ENCODE measurements at regions not wholly inside any gene's neighbourhood (a gene's known extent, or its start where the extent isn't known, plus 50 kb on each side); places are given as distances from the start of the nearest gene placed in this dataset.

DNA sequence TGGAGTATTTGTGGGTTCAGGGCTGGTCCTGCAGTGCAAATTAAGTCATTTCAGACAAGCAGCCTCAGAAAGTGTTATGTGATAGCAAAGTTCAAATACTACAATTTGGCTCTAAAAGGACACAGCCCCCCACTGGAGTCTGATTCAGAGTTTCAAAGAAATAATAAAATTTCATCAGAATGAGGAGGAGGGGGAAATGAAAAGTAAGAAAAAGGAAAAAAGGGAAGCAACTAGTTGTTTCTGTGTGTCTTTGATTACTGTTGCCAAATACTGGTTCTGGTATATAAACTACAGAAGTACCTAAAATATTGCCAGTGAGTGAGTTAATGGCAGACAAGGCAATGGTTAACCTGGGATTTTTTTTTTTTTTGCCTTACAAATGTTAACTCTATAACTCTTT, 773.9 kb downstream of the BCL11A start:
- H2BK5ac ChIP-seq (ENCODE audit: low read depth, low read length): no peak overlapping the region
- no peak overlapping the region for H3K4me3 ChIP-seq (ENCODE audit: extremely low read depth in 1 of 4, insufficient read depth in 2 of 4, low read depth in 3 of 4, low read length in 4 of 4)
- no peak overlapping the region for H4K8ac ChIP-seq (ENCODE audit: extremely low read depth, insufficient read depth, low read length)
- H3K14ac ChIP-seq (ENCODE audit: insufficient read length): no peak overlapping the region
- H3K36me3 ChIP-seq (ENCODE audit: control insufficient read depth in 2 of 4, insufficient read depth in 4 of 4, low read length in 3 of 4): no peaks in the 10 kb centered on the region
- H4K91ac ChIP-seq (replicated peaks; ENCODE audit: insufficient read length, low read length): no peak overlapping the region
- TF ChIP-seq, protein P1, sequence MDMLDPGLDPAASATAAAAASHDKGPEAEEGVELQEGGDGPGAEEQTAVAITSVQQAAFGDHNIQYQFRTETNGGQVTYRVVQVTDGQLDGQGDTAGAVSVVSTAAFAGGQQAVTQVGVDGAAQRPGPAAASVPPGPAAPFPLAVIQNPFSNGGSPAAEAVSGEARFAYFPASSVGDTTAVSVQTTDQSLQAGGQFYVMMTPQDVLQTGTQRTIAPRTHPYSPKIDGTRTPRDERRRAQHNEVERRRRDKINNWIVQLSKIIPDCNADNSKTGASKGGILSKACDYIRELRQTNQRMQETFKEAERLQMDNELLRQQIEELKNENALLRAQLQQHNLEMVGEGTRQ (IDR thresholded peaks at IDR 0.05; ENCODE audit: low read length): no peak
- no peak for TF ChIP-seq TAF1 (IDR thresholded peaks at IDR 0.05; ENCODE audit: low read depth, low read length)
- H2AK5ac ChIP-seq (ENCODE audit: low read depth, low read length): no peak overlapping the region
- no peak overlapping the region for H2BK12ac ChIP-seq (ENCODE audit: low read depth, low read length)
- H3K4me1 ChIP-seq (replicated peaks in 1 of 4; ENCODE audit: control insufficient read depth in 3 of 4, insufficient read depth in 4 of 4, low read length in 3 of 4): no peaks in the 10 kb centered on the region
- CTCF ChIA-PET (ENCODE audit: partially characterized antibody): interaction anchor here (0.6 to 1.4 kb wide), 2 partner anchors 25 to 771 kb away, joined by 3 to 4 read pairs; no protein-coding TSS in a partner anchor
- no peak overlapping the region for H3K18ac ChIP-seq (ENCODE audit: extremely low read depth, low read length)
- H3K23ac ChIP-seq (ENCODE audit: insufficient read length): no peak overlapping the region
- no peak overlapping the region for H3K27ac ChIP-seq (ENCODE audit: low read depth, low read length)
- no peak overlapping the region for H3K4ac ChIP-seq (replicated peaks; ENCODE audit: insufficient read length, low read depth, low read length)
- no peak overlapping the region for H2BK20ac ChIP-seq (ENCODE audit: low read length)
- no peak overlapping the region for H3K56ac ChIP-seq (replicated peaks; ENCODE audit: insufficient read length, low read depth, low read length)
- no peak for FAIRE-seq
- H4K20me1 ChIP-seq (replicated peaks in 1 of 2; ENCODE audit: control insufficient read depth in 1 of 2, insufficient read depth in 2 of 2, low read length in 2 of 2): no peaks in the 10 kb centered on the region
- no peak overlapping the region for H2AFZ ChIP-seq (ENCODE audit: low read length)
- no peaks in the 10 kb centered on the region for H3K27me3 ChIP-seq (replicated peaks in 1 of 4; ENCODE audit: control insufficient read depth in 3 of 4, extremely low read depth in 1 of 4, insufficient read depth in 3 of 4, low read length in 3 of 4)
- H3K9ac ChIP-seq (replicated peaks in 1 of 4; ENCODE audit: extremely low read depth in 1 of 4, low read depth in 3 of 4, low read length in 3 of 4): no peak overlapping the region
- no peaks in the 10 kb centered on the region for H3K79me1 ChIP-seq (ENCODE audit: low read depth, low read length)
- no peak overlapping the region for H3K4me2 ChIP-seq (ENCODE audit: insufficient read depth in 1 of 2, low read depth in 2 of 2, low read length in 2 of 2)
- no peak overlapping the region for H2BK120ac ChIP-seq (replicated peaks; ENCODE audit: low read depth, low read length)
- no peak overlapping the region for H2BK15ac ChIP-seq (ENCODE audit: low read length)
- no peaks in the 10 kb centered on the region for H3K79me2 ChIP-seq (ENCODE audit: control insufficient read depth in 1 of 2, insufficient read depth in 2 of 2, low read length in 2 of 2)
- H3K23me2 ChIP-seq (ENCODE audit: low read depth, low read length): no peaks in the 10 kb centered on the region
- POLR2A ChIA-PET (ENCODE audit: partially characterized antibody): no interaction called here
- no peaks in the 10 kb centered on the region for H3K9me3 ChIP-seq (ENCODE audit: insufficient read depth in 2 of 2, low read depth in 1 of 2, low read length in 1 of 2)
- no peak for DNase-seq (ENCODE audit: low read depth in 1 of 2, low spot score in 2 of 2)
- H4K5ac ChIP-seq (ENCODE audit: insufficient read length, low read depth, low read length): no peak overlapping the region
